GM18951 (cell line): ENCODE measurements at regions not wholly inside any gene's neighbourhood (a gene's known extent, or its start where the extent isn't known, plus 50 kb on each side); places are given as distances from the start of the nearest gene placed in this dataset.
"Not testable (repeated sequence)": the region's sequence is repeated elsewhere in the genome, so short reads cannot be mapped to it uniquely, and the experiment has no call there.

Source experiments
- POLR2A ChIP-seq: IDR thresholded peaks from 4 replicates; pipeline ENCODE4 v1.6.1; 2011; ENCODE audit warnings: mild to moderate bottlenecking; ENCODE audit not compliant: insufficient read length, insufficient read depth; ENCODE audit errors: extremely low read depth
- in situ Hi-C: fragments of 300-500 bp; cut with MboI; formaldehyde crosslinking; loops from one replicate; pipeline ENCODE4 v1.12.0; 2022; ENCODE audit warnings: low sequenced_read_pairs, mixed read lengths, inconsistent platforms; ENCODE audit not compliant: unreplicated experiment

DNA sequence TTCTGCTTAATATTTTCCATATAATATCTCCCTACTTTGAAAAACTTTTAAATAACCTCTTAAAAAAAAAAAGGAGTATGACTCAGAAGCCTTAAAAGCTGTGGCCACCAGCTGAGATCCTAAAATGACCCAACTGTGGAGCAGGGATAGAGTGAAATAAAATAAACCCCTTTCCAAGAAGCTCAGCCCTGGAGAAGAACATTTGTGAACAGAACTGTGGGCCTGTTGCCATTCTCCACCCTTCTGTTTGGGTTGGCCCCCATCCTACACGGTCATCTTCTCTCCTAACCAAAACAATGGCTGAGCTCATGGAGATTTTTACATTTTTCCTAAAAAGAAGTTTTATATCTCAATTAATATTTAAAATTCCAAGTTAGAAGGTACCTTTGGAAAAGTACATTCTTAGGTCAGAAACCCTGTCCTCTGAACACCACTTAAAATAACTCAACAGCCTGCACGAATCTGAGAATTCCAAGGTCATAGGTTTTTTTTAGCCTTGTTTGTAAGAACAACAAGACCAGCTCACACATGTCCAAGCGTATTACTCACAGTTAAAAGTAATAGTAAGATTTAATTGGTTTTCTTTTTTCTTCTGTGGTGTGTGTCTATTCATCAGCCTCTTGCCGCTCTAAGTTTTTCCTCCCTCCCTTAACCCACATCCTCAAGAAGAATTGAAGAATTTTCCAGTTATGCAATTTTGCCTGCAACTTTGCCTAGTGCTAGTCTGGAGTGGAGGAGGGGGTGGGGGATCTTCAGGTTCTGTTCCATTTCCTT is 107.7 kb upstream of the ERRFI1 start:
- TF ChIP-seq POLR2A: no peak
- in situ Hi-C loops: no loop called here

DNA sequence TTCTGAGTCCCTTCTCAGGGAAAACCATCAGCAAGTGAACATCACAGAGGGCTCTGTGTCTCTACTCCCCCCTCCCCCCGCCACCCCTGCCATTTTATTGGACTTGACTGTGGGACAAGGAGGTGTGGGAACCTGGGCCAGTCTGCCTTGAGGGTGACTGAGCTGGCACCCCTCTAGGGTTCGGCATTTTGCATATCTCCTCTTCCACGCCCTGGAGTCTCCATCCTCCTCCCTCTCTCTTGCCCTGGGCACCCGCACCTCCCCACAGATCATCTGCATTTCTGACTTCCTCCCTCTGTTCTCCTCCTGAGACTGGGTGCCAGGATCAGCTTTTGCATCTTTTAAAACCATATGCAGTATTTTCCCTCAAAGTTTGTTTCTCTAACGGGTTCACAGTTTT is 107.1 kb upstream of the ERRFI1 start:
- in situ Hi-C loops: no loop called here

DNA sequence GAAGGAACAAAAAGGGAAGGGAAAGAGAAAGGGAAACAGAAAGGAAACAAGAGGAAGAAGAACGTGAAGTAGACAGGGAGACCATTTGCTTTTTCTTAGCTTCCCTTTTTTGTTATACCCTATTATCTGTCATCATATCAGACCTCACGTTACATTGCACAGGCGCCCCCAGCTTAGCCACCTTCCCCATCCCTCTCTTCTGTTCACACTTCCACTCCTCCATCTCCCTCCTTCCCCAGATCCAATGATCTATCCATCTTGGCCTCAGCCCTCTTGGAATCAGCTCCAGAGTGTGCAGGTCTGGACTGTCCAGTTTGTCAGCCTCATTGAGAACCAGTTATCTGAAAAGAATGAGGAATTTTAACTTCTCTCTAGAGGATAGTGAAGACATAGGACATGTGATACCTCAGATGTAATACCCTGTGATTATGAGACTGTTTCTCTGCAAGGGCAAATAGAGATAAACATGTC is 101.1 kb upstream of the ERRFI1 start:
- in situ Hi-C loops: no loop called here
- TF ChIP-seq POLR2A: no peak

More for the DNA sequence above, 107.1 kb upstream of the ERRFI1 start:
- TF ChIP-seq POLR2A: no peak

DNA sequence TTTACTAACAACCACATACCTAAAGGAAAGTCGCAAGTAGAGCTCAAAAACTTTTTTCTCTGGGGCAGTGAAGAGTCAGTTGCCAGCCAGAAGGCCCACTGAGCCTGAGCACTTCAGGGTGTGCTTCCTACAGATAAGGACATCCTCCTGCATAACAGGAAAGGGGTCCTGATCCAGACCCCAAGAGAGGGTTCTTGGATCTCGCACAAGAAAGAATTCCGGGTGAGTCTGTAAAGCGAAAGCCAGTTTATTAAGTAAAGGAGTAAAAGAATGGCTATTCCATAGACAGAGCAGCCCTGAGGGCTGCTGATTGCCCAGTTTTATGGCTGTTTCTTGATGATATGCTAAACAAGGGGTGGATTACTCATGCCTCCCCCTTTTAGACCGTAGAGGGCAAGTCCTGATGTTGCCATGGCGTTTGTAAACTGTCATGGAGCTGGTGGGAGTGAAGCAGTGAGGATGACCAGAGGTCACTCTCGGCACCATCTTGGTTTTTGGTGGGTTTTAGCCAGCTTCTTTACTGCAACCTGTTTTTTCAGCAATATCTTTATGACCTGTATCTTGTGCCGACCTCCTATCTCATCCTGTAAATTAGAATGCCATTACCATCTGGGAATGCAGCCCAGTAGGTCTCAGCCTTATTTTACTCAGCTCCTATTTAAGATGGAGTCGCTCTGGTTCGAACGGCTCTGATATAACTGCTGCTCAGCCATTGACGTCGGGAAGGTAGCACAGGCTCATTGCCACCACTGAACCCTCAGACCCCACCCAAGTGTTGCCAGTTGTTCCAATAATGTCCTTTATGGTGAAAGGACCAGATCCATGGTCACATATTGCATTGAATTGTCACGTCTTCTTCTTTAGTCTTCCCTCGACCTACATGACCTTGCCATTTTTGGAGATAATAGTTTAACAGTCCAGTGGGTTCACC is 96.6 kb upstream of the ERRFI1 start:
- TF ChIP-seq POLR2A: no peak
- in situ Hi-C loops: no loop called here

DNA sequence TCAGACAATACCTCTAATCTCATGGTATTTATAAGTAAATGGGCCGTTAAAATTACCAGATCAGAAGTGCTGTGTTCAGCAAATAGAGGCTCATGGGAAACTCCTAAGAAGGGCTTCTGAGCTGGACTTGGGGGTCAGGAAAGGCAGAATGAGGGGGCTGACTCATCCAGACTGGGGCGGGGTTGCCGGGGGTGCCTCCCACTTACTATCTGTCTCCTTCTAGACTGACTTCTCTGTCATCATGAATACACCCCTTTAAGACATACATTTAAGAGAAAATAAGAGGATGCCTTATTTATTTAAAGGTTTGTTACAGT is 96.0 kb upstream of the ERRFI1 start:
- no peak for TF ChIP-seq POLR2A
- in situ Hi-C loops: no loop called here

DNA sequence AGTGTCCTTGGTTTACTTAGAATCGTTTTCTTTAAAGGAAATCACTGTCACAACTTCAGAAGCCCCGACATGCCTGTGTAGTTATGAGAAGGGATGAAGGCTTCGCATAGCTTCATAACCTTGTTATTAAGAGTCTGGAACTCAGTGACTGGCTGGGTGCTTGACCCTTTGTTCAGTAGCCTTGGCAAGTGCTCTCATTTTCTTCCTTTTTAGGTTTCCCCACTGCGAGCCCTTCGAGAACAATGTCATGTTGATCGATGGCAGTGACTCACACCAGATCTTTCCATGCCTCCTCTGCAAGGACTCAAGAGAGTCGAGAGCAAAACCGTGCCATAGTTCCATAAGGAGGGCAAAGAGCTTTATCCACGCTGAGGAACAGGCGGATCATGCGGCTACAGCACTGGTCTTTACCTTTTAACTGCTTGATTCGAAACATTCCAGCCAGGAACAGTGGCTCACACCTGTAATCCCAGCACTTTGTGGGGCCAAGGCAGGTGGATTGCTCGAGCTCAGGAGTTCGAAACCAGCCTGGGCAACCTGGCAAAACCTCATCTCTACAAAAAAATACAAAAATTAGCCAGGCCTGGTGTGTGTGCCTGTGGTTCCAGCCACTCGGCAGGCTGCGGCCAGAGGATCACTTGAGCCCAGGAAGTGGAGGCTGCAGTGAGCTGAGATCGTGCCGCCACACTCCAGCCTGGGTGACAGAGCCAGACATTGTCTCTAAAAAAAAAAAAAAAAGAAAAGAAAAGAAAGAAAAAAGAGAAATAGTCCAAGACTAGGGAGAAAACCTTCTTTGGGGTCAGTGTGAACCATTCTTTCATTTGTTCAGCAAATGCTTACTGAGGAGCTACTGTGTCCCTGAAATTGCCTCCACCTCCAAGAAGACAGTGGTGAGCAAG is 95.4 kb upstream of the ERRFI1 start:
- no peak for TF ChIP-seq POLR2A
- in situ Hi-C loops: no loop called here

DNA sequence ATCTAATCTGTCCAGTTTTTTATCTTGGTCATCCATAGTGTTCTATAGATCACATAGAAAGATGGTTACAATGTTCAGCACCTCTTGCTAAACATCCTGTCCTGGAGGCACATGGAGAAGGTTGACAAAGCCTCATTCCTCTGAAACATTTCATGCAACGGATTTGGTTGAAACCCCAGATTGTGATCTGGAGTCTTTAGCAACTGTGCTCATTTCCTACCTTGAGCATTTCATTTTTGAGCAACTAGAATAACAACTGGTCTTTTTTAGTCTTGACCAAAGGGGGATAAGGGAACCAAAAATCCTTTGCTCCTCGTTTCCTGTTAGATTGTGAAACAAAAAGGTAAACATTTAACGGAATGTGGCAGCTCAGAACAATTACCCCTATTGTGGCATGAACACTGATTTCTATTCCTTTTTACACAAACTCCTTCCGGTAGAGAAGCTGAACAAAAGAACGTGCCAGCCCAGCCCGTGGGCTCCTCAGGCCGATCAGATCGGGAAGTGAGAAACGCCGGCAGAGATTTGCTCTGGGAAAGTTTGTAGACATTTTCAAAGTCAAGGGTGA is 94.7 kb upstream of the ERRFI1 start:
- no peak for TF ChIP-seq POLR2A
- in situ Hi-C loops: no loop called here

DNA sequence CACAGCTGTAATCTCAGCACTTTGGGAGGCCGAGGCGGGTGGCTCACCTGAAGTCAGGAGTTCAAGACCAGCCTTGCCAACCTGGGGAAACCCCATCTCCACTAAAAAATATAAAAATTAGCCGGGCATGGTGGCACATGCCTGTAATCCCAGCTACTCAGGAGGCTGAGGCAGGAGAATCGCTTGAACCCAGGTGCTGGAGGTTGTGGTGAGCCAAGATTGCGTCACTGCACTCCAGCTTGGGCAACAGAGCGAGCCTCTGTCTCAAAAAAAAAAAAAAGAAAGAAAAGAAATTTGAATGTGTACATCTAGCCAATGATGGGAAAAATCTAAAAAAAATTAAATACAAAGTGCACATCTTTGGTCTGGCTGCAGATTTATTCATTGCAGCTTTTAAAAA is 92.6 kb upstream of the ERRFI1 start:
- in situ Hi-C loops: not testable (repeated sequence)

DNA sequence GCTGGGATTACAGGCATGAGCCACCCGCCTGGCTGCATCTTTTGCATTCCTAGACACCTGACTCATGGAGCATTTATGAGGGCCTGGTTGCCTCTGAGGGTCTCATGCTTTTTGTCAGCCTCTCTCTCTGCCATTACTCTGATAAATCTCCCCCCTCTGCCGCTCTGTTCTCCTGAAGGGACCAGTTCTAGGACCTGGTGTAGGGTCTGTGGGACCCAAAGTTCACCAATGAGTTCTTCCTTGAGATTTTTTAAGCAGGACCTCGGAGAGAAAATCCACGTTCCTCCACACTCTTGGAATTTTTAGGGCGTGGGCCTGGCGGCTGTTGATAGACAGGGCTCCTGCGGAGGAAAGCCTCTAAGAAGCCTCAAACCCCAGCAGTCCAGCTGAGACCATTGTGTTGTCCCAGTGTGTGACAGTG is 91.9 kb upstream of the ERRFI1 start:
- no peak for TF ChIP-seq POLR2A
- in situ Hi-C loops: no loop called here

DNA sequence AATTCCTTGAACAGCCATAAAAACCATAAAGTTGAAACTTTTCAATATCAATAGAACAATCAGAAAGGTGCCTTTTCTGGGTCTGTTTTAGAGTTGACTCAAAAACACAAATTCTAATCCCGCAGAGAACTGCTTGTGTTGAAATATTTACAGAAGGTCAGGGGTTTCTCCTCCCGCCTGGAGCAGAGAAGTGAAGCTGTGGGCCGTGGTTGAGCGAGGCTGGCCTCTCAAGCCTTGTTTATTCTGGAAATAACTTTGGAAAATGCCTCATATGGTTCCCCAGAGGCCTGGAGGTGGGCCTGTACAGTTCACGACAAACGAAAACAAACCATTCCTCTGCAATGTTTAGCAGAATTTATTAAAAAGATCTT is 90.8 kb upstream of the ERRFI1 start:
- in situ Hi-C loops: no loop called here
- no peak for TF ChIP-seq POLR2A

DNA sequence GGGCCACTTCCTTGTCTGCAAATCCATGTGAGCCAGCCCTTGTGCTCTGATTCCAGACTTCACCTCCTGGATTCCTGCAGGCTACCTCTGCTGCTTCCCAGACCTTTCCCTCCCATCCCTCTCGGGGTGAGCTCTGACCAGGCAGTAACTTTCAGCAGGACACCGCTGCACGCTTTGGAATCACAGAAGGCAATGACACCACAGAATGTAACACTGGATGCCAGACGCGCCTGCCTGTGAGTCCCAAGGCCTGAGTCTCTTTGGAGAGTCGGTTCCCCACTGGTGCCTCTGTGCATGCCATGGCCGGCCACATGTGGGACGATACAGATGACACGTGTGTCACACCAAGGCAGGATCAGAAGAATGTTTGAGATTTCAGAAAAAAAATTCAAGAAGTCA is 89.7 kb upstream of the ERRFI1 start:
- no peak for TF ChIP-seq POLR2A
- in situ Hi-C loops: no loop called here

DNA sequence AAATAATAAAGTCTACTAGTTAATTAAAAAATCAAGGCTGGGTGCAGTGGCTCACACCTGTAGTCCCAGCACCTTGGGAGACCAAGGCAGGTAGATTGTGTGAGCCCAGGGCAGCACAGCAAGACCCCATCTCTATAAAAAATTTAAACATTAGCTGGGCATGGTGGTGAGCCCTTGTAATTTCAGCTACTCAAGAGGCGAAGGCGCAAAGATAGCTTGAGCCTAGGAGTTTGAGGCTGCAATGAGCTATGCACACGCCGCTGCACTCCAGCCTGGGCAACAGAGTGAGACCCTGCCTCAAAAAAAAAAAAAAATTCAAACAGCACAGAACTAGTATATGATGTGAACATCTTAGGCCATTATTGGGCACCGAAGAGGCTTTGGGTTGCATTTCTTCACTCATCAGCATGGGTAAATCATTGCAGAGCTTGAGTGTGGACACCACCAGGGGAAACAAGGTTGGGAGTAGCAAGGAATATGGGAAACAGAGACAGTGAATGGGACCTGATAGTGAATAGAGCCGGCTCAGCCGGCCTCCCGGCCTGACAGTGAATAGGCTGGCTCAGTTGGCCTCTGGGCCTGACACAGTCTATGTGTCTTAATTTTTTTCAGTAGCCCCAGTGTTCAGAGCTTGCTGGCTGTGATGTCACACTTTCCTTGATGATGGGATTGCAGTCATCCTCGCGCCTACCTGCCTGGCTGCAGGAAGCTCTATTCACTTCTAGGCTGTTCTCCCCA is 89.1 kb upstream of the ERRFI1 start:
- no peak for TF ChIP-seq POLR2A
- in situ Hi-C loops: no loop called here
